Astrocyte (in vitro differentiated cells and primary cell): ENCODE measurements at regions not wholly inside any gene's neighbourhood (a gene's known extent, or its start where the extent isn't known, plus 50 kb on each side); places are given as distances from the start of the nearest gene placed in this dataset.

Source experiments
- CTCF ChIP-seq: IDR thresholded peaks from 2 replicates; pipeline ENCODE4 v1.5.1; 2011; ENCODE audit warnings: low read depth, mild to moderate bottlenecking, inconsistent platforms, low read length, moderate library complexity; ENCODE audit not compliant: insufficient read depth
- EZH2 ChIP-seq: IDR thresholded peaks from 2 replicates; pipeline ENCODE4 v1.6.1; 2012; ENCODE audit warnings: mild to moderate bottlenecking, low read length, inconsistent platforms; ENCODE audit not compliant: insufficient read depth

- TF ChIP-seq CTCF, result no peak
- no peak for TF ChIP-seq EZH2
Measured at GRCh38 chr6:166716910-166717617, 90.0 kb upstream of the RPS6KA2 start.
